ENCODE measurements at regions not wholly inside any gene's neighbourhood (a gene's known extent, or its start where the extent isn't known, plus 50 kb on each side); places are given as distances from the start of the nearest gene placed in this dataset.

DNA sequence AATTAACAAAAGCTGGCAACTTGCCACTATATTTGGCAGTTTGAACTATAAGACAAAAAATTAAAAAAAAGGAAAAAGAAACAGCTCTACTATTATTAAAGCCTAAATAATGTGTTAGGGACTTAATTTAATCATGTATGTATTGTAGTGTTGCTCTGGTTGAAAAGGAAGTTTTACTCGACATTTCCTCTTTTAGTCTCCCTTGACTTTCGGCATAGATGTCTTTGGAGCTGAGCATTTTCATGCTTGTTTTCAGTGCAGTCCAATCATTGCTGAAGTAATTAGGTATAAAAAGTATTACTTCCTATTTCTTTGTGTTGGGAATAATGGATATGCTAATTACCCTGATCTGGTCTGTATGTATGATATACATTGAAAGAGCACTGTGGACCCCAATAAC is 216.8 kb upstream of the KLF6 start:
- ChIA-PET CTCF (no interaction called here), POLR2A (no interaction called here)
- H3K27ac Mint-ChIP-seq (ENCODE audit: low read depth, unreplicated experiment), result no peak overlapping the region
- DNase-seq (ENCODE audit: unreplicated experiment), result no peak
- H3K27me3 Mint-ChIP-seq (ENCODE audit: insufficient read depth, unreplicated experiment), result no peaks in the 10 kb centered on the region
- peaks cover 2% of the 10 kb centered on the region for H3K4me1 Mint-ChIP-seq (ENCODE audit: insufficient read depth, unreplicated experiment)
- no peaks in the 10 kb centered on the region for H3K36me3 Mint-ChIP-seq (ENCODE audit: insufficient read depth, unreplicated experiment)
- TF ChIP-seq, protein P1, sequence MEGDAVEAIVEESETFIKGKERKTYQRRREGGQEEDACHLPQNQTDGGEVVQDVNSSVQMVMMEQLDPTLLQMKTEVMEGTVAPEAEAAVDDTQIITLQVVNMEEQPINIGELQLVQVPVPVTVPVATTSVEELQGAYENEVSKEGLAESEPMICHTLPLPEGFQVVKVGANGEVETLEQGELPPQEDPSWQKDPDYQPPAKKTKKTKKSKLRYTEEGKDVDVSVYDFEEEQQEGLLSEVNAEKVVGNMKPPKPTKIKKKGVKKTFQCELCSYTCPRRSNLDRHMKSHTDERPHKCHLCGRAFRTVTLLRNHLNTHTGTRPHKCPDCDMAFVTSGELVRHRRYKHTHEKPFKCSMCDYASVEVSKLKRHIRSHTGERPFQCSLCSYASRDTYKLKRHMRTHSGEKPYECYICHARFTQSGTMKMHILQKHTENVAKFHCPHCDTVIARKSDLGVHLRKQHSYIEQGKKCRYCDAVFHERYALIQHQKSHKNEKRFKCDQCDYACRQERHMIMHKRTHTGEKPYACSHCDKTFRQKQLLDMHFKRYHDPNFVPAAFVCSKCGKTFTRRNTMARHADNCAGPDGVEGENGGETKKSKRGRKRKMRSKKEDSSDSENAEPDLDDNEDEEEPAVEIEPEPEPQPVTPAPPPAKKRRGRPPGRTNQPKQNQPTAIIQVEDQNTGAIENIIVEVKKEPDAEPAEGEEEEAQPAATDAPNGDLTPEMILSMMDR (IDR thresholded peaks at IDR 0.05; ENCODE audit: unreplicated experiment), result no peak
- intact Hi-C loops (cut with micrococcal nuclease), result no loop called here
- H3K9me3 Mint-ChIP-seq (ENCODE audit: unreplicated experiment), result peaks cover 18% of the 10 kb centered on the region
- H3K4me3 Mint-ChIP-seq (ENCODE audit: unreplicated experiment), result no peak overlapping the region
- no TSS peak for BruUV-seq (replicated peaks)

DNA sequence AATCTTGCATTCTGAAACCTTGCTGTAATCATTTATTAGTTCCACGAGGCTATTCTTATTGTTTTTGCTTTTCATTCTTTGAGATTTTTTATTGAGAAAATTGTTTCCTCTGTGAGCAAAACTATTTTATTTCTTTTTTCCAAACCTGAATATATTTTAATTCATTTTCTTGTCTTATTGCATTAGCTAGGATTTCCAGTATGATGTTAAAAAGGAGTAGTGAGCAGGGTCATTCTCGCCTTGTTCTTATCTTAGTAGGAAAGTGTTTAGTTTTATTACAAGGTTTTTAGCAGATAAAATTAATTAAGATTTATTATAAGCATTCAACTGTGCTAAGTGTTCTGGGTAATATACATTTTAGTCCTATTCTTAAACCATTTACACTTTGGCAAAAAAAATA is 214.6 kb upstream of the KLF6 start:
- peaks cover 18% of the 10 kb centered on the region for H3K9me3 Mint-ChIP-seq (ENCODE audit: unreplicated experiment)
- ChIA-PET CTCF (no interaction called here), POLR2A (interaction anchor here (0.8 kb wide), 1 partner anchor 89 kb away, joined by 5 read pairs; no protein-coding TSS in a partner anchor)
- H3K27me3 Mint-ChIP-seq (ENCODE audit: insufficient read depth, unreplicated experiment), result no peaks in the 10 kb centered on the region
- no peak for DNase-seq (ENCODE audit: unreplicated experiment)
- intact Hi-C loops (cut with micrococcal nuclease), result no loop called here
- no TSS peak for BruUV-seq (replicated peaks)
- H3K36me3 Mint-ChIP-seq (ENCODE audit: insufficient read depth, unreplicated experiment), result no peaks in the 10 kb centered on the region
- H3K4me1 Mint-ChIP-seq (ENCODE audit: insufficient read depth, unreplicated experiment), result peaks cover 14% of the 10 kb centered on the region
- TF ChIP-seq, protein P1 (IDR thresholded peaks at IDR 0.05; ENCODE audit: unreplicated experiment), result no peak
- H3K4me3 Mint-ChIP-seq (ENCODE audit: unreplicated experiment), result no peak overlapping the region
- H3K27ac Mint-ChIP-seq (ENCODE audit: low read depth, unreplicated experiment), result no peak overlapping the region

DNA sequence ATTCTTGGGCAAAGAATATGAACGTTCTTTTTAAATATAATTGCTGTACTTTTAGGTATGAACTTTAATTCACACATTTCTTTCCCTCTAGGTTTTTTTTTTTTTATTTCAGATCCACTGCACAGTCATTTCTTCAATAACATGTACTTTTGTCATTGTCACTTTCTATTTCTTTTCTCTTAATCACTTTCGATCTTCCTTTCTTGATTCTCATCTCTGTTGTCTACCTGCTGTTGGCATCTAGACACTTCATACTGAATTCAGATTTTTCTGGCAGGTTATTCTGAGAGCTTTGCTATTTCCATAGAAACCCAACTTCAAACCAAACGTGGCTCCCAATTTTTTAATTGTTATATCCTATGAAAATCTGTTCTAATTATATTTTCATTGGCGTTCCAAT is 211.7 kb upstream of the KLF6 start:
- POLR2A ChIA-PET, result interaction anchor here (0.7 to 2.1 kb wide), 3 partner anchors 27 to 212 kb away, joined by 3 to 8 read pairs (median 3); partner anchors contain the start of gene KLF6
- H3K4me3 Mint-ChIP-seq (ENCODE audit: unreplicated experiment), result no peak overlapping the region
- peaks cover 14% of the 10 kb centered on the region for H3K4me1 Mint-ChIP-seq (ENCODE audit: insufficient read depth, unreplicated experiment)
- CTCF ChIA-PET, result interaction anchor here (0.6 kb wide), 3 partner anchors 37 to 97 kb away, joined by 3 to 6 read pairs (median 4); no protein-coding TSS in a partner anchor
- no peaks in the 10 kb centered on the region for H3K27me3 Mint-ChIP-seq (ENCODE audit: insufficient read depth, unreplicated experiment)
- intact Hi-C loops (cut with micrococcal nuclease), result no loop called here
- TF ChIP-seq, protein P1 (IDR thresholded peaks at IDR 0.05; ENCODE audit: unreplicated experiment), result no peak
- no peak overlapping the region for H3K27ac Mint-ChIP-seq (ENCODE audit: low read depth, unreplicated experiment)
- no peak for DNase-seq (ENCODE audit: unreplicated experiment)
- peaks cover 18% of the 10 kb centered on the region for H3K9me3 Mint-ChIP-seq (ENCODE audit: unreplicated experiment)
- peaks cover 3% of the 10 kb centered on the region for H3K36me3 Mint-ChIP-seq (ENCODE audit: insufficient read depth, unreplicated experiment)
- no TSS peak for BruUV-seq (replicated peaks)

DNA sequence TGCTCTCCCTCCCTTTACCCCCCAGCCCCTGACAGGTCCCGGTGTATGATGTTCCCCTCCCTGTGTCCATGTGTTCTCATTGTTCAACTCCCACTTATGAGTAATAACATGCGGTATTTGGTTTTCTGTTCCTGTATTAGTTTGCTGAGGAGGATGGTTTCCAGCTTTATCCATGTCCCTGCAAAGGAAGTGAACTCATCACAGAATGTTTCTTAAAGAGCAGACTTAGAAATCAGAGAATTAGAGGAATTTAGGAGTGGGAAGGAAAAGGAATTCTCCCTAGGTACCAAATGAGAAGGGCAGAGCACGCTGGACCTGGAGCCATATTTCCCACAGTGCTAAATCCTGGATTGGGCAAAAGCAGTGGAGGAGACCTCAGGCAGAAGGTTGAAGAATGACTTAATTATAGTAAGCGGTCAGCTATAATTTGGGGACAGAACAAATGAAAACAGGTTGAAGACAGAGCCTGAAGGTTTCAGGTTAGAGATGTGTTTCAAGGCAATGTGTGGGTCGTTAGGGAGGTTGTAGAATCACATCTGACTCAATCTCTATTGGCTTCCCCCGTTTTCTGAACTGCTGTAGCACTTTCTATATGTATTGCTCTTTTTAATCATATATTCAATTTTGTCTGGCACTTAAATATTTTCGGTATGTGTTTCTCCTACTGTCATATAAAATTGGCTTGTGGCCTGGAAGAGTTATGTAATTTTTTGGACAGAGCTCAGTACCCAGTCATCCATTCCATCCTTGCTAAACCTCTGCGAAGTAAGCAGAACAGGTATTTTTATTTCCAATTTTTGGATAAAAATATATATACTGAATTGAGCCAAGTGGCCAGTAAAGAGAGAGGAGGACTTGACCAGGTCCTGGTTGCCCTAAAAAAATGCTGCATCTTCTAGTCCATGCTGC is 210.5 kb upstream of the KLF6 start:
- H3K27ac Mint-ChIP-seq (ENCODE audit: low read depth, unreplicated experiment), result no peak overlapping the region
- CTCF ChIA-PET, result no interaction called here
- POLR2A ChIA-PET, result interaction anchor here (0.6 to 2.1 kb wide), 7 partner anchors 12 to 775 kb away, joined by 3 to 8 read pairs (median 3); partner anchors contain the start of gene KLF6
- no peak overlapping the region for H3K4me3 Mint-ChIP-seq (ENCODE audit: unreplicated experiment)
- peaks cover 6% of the 10 kb centered on the region for H3K36me3 Mint-ChIP-seq (ENCODE audit: insufficient read depth, unreplicated experiment)
- peaks cover 8% of the 10 kb centered on the region for H3K9me3 Mint-ChIP-seq (ENCODE audit: unreplicated experiment)
- TF ChIP-seq, protein P1 (IDR thresholded peaks at IDR 0.05; ENCODE audit: unreplicated experiment), result no peak
- no TSS peak for BruUV-seq (replicated peaks)
- peaks cover 14% of the 10 kb centered on the region for H3K4me1 Mint-ChIP-seq (ENCODE audit: insufficient read depth, unreplicated experiment)
- no peaks in the 10 kb centered on the region for H3K27me3 Mint-ChIP-seq (ENCODE audit: insufficient read depth, unreplicated experiment)
- intact Hi-C loops (cut with micrococcal nuclease), result no loop called here
- peak; percentile 45 for DNase-seq (ENCODE audit: unreplicated experiment)
